ENCODE measurements at regions not wholly inside any gene's neighbourhood (a gene's known extent, or its start where the extent isn't known, plus 50 kb on each side); places are given as distances from the start of the nearest gene placed in this dataset.

- H3K79me2 ChIP-seq (ENCODE audit: control insufficient read depth, insufficient read depth, low read length, poor library complexity), result no peaks in the 10 kb centered on the region
Observed at GRCh38 chr12:66733321-66733720, 54.4 kb upstream of the GRIP1 start.

GRCh38 chr12:66733839-66734238 is 55.0 kb upstream of the GRIP1 start:
- H3K9ac ChIP-seq (ENCODE audit: low read length), result no peak overlapping the region
- no peaks in the 10 kb centered on the region for H3K79me1 ChIP-seq (ENCODE audit: low read length)
- H3K9me3 ChIP-seq (ENCODE audit: insufficient read depth, low read depth, low read length), result no peaks in the 10 kb centered on the region
- no peak overlapping the region for H3K14ac ChIP-seq (ENCODE audit: low read length)
- no peak overlapping the region for H2AK5ac ChIP-seq (ENCODE audit: low read length)
- H3K79me2 ChIP-seq (ENCODE audit: control insufficient read depth, insufficient read depth, low read length, poor library complexity), result no peaks in the 10 kb centered on the region
- no peak overlapping the region for H4K91ac ChIP-seq (ENCODE audit: low read depth, low read length)
- no peak overlapping the region for H4K12ac ChIP-seq (ENCODE audit: low read depth, low read length)
- no peak overlapping the region for H4K8ac ChIP-seq (ENCODE audit: low read depth, low read length)
- no peak overlapping the region for H3K4me2 ChIP-seq (ENCODE audit: low read length)
- H2BK12ac ChIP-seq (ENCODE audit: low read length), result no peak overlapping the region
- no peak overlapping the region for H2BK5ac ChIP-seq (ENCODE audit: low read depth, low read length, poor library complexity)
- H2AFZ ChIP-seq (ENCODE audit: insufficient read depth, low read length, poor library complexity), result no peak overlapping the region
- H3K4ac ChIP-seq (ENCODE audit: low read depth, low read length), result no peak overlapping the region
- H3K27ac ChIP-seq (ENCODE audit: low read depth, low read length), result no peak overlapping the region
- no peak for DNase-seq
- H3K36me3 ChIP-seq (ENCODE audit: control insufficient read depth in 1 of 2, insufficient read depth in 2 of 2, low read length in 2 of 2), result no peaks in the 10 kb centered on the region
- WGBS (ENCODE audit: extremely low coverage, insufficient coverage, insufficient read length), result no CpG with 5 or more reads among the region's 4 CpGs
- no peak overlapping the region for H3K23ac ChIP-seq (ENCODE audit: low read length)
- no peak overlapping the region for H3K4me3 ChIP-seq (ENCODE audit: low read depth, low read length)
- H2BK120ac ChIP-seq (ENCODE audit: insufficient read depth, low read length, poor library complexity), result no peak overlapping the region
- no peak overlapping the region for H3K18ac ChIP-seq (ENCODE audit: low read length)
- H3K27me3 ChIP-seq (ENCODE audit: insufficient read depth, low read length), result no peaks in the 10 kb centered on the region
- H3K4me1 ChIP-seq (ENCODE audit: control insufficient read depth in 1 of 2, insufficient read depth in 2 of 2, low read length in 2 of 2), result no peaks in the 10 kb centered on the region

More at GRCh38 chr12:66733321-66733720, 54.4 kb upstream of the GRIP1 start:
- no peak for DNase-seq
- H3K9ac ChIP-seq (ENCODE audit: low read length), result no peak overlapping the region
- no peak overlapping the region for H3K23ac ChIP-seq (ENCODE audit: low read length)
- WGBS (ENCODE audit: extremely low coverage, insufficient coverage, insufficient read length), result no CpG with 5 or more reads among the region's 1 CpG
- H2BK120ac ChIP-seq (ENCODE audit: insufficient read depth, low read length, poor library complexity), result no peak overlapping the region
- H2BK5ac ChIP-seq (ENCODE audit: low read depth, low read length, poor library complexity), result no peak overlapping the region
- no peak overlapping the region for H2AK5ac ChIP-seq (ENCODE audit: low read length)
- no peak overlapping the region for H3K14ac ChIP-seq (ENCODE audit: low read length)
- no peaks in the 10 kb centered on the region for H3K4me1 ChIP-seq (ENCODE audit: control insufficient read depth in 1 of 2, insufficient read depth in 2 of 2, low read length in 2 of 2)
- H2AFZ ChIP-seq (ENCODE audit: insufficient read depth, low read length, poor library complexity), result no peak overlapping the region
- no peak overlapping the region for H4K91ac ChIP-seq (ENCODE audit: low read depth, low read length)
- H4K8ac ChIP-seq (ENCODE audit: low read depth, low read length), result no peak overlapping the region
- no peak overlapping the region for H3K18ac ChIP-seq (ENCODE audit: low read length)
- H3K36me3 ChIP-seq (ENCODE audit: control insufficient read depth in 1 of 2, insufficient read depth in 2 of 2, low read length in 2 of 2), result no peaks in the 10 kb centered on the region
- no peak overlapping the region for H3K4ac ChIP-seq (ENCODE audit: low read depth, low read length)
- no peaks in the 10 kb centered on the region for H3K79me1 ChIP-seq (ENCODE audit: low read length)
- no peak overlapping the region for H3K27ac ChIP-seq (ENCODE audit: low read depth, low read length)
- no peak overlapping the region for H3K4me3 ChIP-seq (ENCODE audit: low read depth, low read length)
- no peak overlapping the region for H2BK12ac ChIP-seq (ENCODE audit: low read length)
- no peaks in the 10 kb centered on the region for H3K27me3 ChIP-seq (ENCODE audit: insufficient read depth, low read length)
- no peak overlapping the region for H4K12ac ChIP-seq (ENCODE audit: low read depth, low read length)
- H3K9me3 ChIP-seq (ENCODE audit: insufficient read depth, low read depth, low read length), result no peaks in the 10 kb centered on the region
- no peak overlapping the region for H3K4me2 ChIP-seq (ENCODE audit: low read length)

- no peaks in the 10 kb centered on the region for H3K79me2 ChIP-seq (ENCODE audit: control insufficient read depth, insufficient read depth, low read length, poor library complexity)
- no peaks in the 10 kb centered on the region for H3K27me3 ChIP-seq (ENCODE audit: insufficient read depth, low read length)
- DNase-seq, result no peak
- H3K23ac ChIP-seq (ENCODE audit: low read length), result no peak overlapping the region
- H3K9me3 ChIP-seq (ENCODE audit: insufficient read depth, low read depth, low read length), result no peaks in the 10 kb centered on the region
- H3K4me1 ChIP-seq (ENCODE audit: control insufficient read depth in 1 of 2, insufficient read depth in 2 of 2, low read length in 2 of 2), result no peaks in the 10 kb centered on the region
- no peak overlapping the region for H2AK5ac ChIP-seq (ENCODE audit: low read length)
- no peak overlapping the region for H2BK5ac ChIP-seq (ENCODE audit: low read depth, low read length, poor library complexity)
- no peak overlapping the region for H2AFZ ChIP-seq (ENCODE audit: insufficient read depth, low read length, poor library complexity)
- no peak overlapping the region for H3K27ac ChIP-seq (ENCODE audit: low read depth, low read length)
- no peak overlapping the region for H3K4ac ChIP-seq (ENCODE audit: low read depth, low read length)
- WGBS (ENCODE audit: extremely low coverage, insufficient coverage, insufficient read length), result no CpG with 5 or more reads among the region's 4 CpGs
- H3K79me1 ChIP-seq (ENCODE audit: low read length), result no peaks in the 10 kb centered on the region
- H4K8ac ChIP-seq (ENCODE audit: low read depth, low read length), result no peak overlapping the region
- H2BK120ac ChIP-seq (ENCODE audit: insufficient read depth, low read length, poor library complexity), result no peak overlapping the region
- H4K91ac ChIP-seq (ENCODE audit: low read depth, low read length), result no peak overlapping the region
- no peak overlapping the region for H3K4me2 ChIP-seq (ENCODE audit: low read length)
- no peak overlapping the region for H3K14ac ChIP-seq (ENCODE audit: low read length)
- no peak overlapping the region for H2BK12ac ChIP-seq (ENCODE audit: low read length)
- no peaks in the 10 kb centered on the region for H3K36me3 ChIP-seq (ENCODE audit: control insufficient read depth in 1 of 2, insufficient read depth in 2 of 2, low read length in 2 of 2)
- H4K12ac ChIP-seq (ENCODE audit: low read depth, low read length), result no peak overlapping the region
- H3K18ac ChIP-seq (ENCODE audit: low read length), result no peak overlapping the region
- no peak overlapping the region for H3K4me3 ChIP-seq (ENCODE audit: low read depth, low read length)
- no peak overlapping the region for H3K9ac ChIP-seq (ENCODE audit: low read length)
Observed at GRCh38 chr12:66735275-66735674, 56.4 kb upstream of the GRIP1 start.

GRCh38 chr12:66736931-66737330 is 58.1 kb upstream of the GRIP1 start:
- Histone ChIP-seq H3K4me3 (ENCODE audit: low read depth, low read length) (no peak overlapping the region), H2BK12ac (ENCODE audit: low read length) (no peak overlapping the region), H4K8ac (ENCODE audit: low read depth, low read length) (no peak overlapping the region), H3K23ac (ENCODE audit: low read length) (no peak overlapping the region), H2BK120ac (ENCODE audit: insufficient read depth, low read length, poor library complexity) (no peak overlapping the region), H3K4me1 (ENCODE audit: control insufficient read depth in 1 of 2, insufficient read depth in 2 of 2, low read length in 2 of 2) (no peaks in the 10 kb centered on the region), H3K79me2 (ENCODE audit: control insufficient read depth, insufficient read depth, low read length, poor library complexity) (no peaks in the 10 kb centered on the region), H3K18ac (ENCODE audit: low read length) (no peak overlapping the region), H3K14ac (ENCODE audit: low read length) (no peak overlapping the region), H3K4ac (ENCODE audit: low read depth, low read length) (no peak overlapping the region), H3K9ac (ENCODE audit: low read length) (no peak overlapping the region), H2AK5ac (ENCODE audit: low read length) (no peak overlapping the region), H3K27ac (ENCODE audit: low read depth, low read length) (no peak overlapping the region), H2AFZ (ENCODE audit: insufficient read depth, low read length, poor library complexity) (no peak overlapping the region), H2BK5ac (ENCODE audit: low read depth, low read length, poor library complexity) (no peak overlapping the region), H3K27me3 (ENCODE audit: insufficient read depth, low read length) (no peaks in the 10 kb centered on the region), H3K4me2 (ENCODE audit: low read length) (no peak overlapping the region), H3K36me3 (ENCODE audit: control insufficient read depth in 1 of 2, insufficient read depth in 2 of 2, low read length in 2 of 2) (no peaks in the 10 kb centered on the region), H4K91ac (ENCODE audit: low read depth, low read length) (no peak overlapping the region), H3K9me3 (ENCODE audit: insufficient read depth, low read depth, low read length) (no peaks in the 10 kb centered on the region), H4K12ac (ENCODE audit: low read depth, low read length) (no peak overlapping the region), H3K79me1 (ENCODE audit: low read length) (no peaks in the 10 kb centered on the region)
- WGBS (ENCODE audit: extremely low coverage, insufficient coverage, insufficient read length), result no CpG with 5 or more reads among the region's 4 CpGs
- no peak for DNase-seq
